IMR-90 (cell line): ENCODE measurements at regions not wholly inside any gene's neighbourhood (a gene's known extent, or its start where the extent isn't known, plus 50 kb on each side); places are given as distances from the start of the nearest gene placed in this dataset.
A peak's percentile ranks its signal among the peaks of the same experiment; 100 is the strongest.

Source experiments
- ATAC-seq: fragments of 200-7000 bp; cut with Tn5 transposase; 2 replicates; pipeline ENCODE4 v1.9.1; 2020; ENCODE audit warnings: low read depth, mild to moderate bottlenecking, moderate library complexity
- BruUV-seq: library from RNA; stranded (reverse); fragments of 400-500 nt; replicated peaks from 2 replicates; lab custom pipeline; 2021; lab: Mats Ljungman, UMichigan
- CTCF ChIA-PET: fragments of 300-600 bp; formaldehyde crosslinking; extraction: SDS; loops from one replicate; lab custom pipeline; 2021; ENCODE audit warnings: antibody characterized with exemption; lab: Yijun Ruan, JAX
- POLR2A ChIA-PET: fragments of 300-600 bp; sonication (Branson Sonifier 250); formaldehyde crosslinking; loops from one replicate; lab custom pipeline; 2022; ENCODE audit warnings: antibody characterized with exemption; ENCODE audit not compliant: unreplicated experiment; lab: Charles Lee
- DNase-seq: peaks from one replicate; pipeline ENCODE4 v3.0.0; 2013
- H2AFZ ChIP-seq: replicated peaks from 2 replicates; pipeline ENCODE3; 2013; ENCODE audit warnings: low read length, mild to moderate bottlenecking; ENCODE audit not compliant: poor library complexity
- H2AK5ac ChIP-seq: 2 replicates; pipeline ENCODE4 v1.6.1; 2013; ENCODE audit warnings: low read depth, low read length, inconsistent platforms
- H2AK9ac ChIP-seq: replicated peaks from 2 replicates; pipeline ENCODE3; 2013; ENCODE audit warnings: mild to moderate bottlenecking, low read depth, low read length, moderate library complexity; ENCODE audit not compliant: poor library complexity
- H2BK120ac ChIP-seq: 2 replicates; pipeline ENCODE4 v1.6.1; 2013; ENCODE audit warnings: low read depth, low read length, inconsistent platforms
- H2BK15ac ChIP-seq: 3 replicates; pipeline ENCODE4 v1.6.1; 2013; ENCODE audit warnings: low read depth, low read length, inconsistent platforms
- H2BK20ac ChIP-seq: 2 replicates; pipeline ENCODE4 v1.6.1; 2013; ENCODE audit warnings: low read depth, mild to moderate bottlenecking, inconsistent platforms, low read length, moderate library complexity
- H2BK5ac ChIP-seq: 2 replicates; pipeline ENCODE4 v1.6.1; 2013; ENCODE audit warnings: mild to moderate bottlenecking, low read depth, low read length, inconsistent platforms; ENCODE audit not compliant: poor library complexity, severe bottlenecking
- H3K14ac ChIP-seq: replicated peaks from 2 replicates; pipeline ENCODE4 v1.6.1; 2013; ENCODE audit warnings: low read depth, low read length, inconsistent platforms
- H3K18ac ChIP-seq: 2 replicates; pipeline ENCODE4 v1.6.1; 2013; ENCODE audit warnings: low read depth, low read length, control low read depth
- H3K23ac ChIP-seq: 2 replicates; pipeline ENCODE4 v1.6.1; 2013; ENCODE audit warnings: low read depth, low read length, inconsistent platforms
- H3K27ac ChIP-seq: 2 replicates; pipeline ENCODE4 v1.5.1; 2013; ENCODE audit warnings: mild to moderate bottlenecking, control low read depth, low read length; ENCODE audit not compliant: insufficient read depth
- H3K27me3 ChIP-seq: 2 replicates; pipeline ENCODE4 v1.6.1; 2013; ENCODE audit warnings: low read length; ENCODE audit not compliant: control insufficient read depth, insufficient read depth
- H3K36me3 ChIP-seq: 2 replicates; pipeline ENCODE4 v1.6.1; 2013; ENCODE audit warnings: low read length, mixed read lengths; ENCODE audit not compliant: control insufficient read depth, insufficient read depth
- H3K4ac ChIP-seq: 2 replicates; pipeline ENCODE4 v1.6.1; 2013; ENCODE audit warnings: low read depth, low read length, inconsistent platforms
- H3K4me1 ChIP-seq: 2 replicates; pipeline ENCODE4 v1.6.1; 2013; ENCODE audit warnings: low read length, mixed read lengths; ENCODE audit not compliant: control insufficient read depth, insufficient read depth
- H3K4me2 ChIP-seq: 2 replicates; pipeline ENCODE4 v1.6.1; 2013; ENCODE audit warnings: low read depth, mild to moderate bottlenecking, control low read depth, low read length, moderate library complexity
- H3K4me3 ChIP-seq: 2 replicates; pipeline ENCODE4 v1.5.1; 2013; ENCODE audit warnings: low read depth, mild to moderate bottlenecking, control low read depth, low read length, moderate library complexity; ENCODE audit not compliant: insufficient read depth
- H3K56ac ChIP-seq: 2 replicates; pipeline ENCODE4 v1.6.1; 2013; ENCODE audit warnings: low read length, inconsistent platforms; ENCODE audit not compliant: insufficient read depth; ENCODE audit errors: extremely low read depth
- H3K79me1 ChIP-seq, 2 experiments: 2 replicates each; pipeline ENCODE4 v1.6.1; 2013; ENCODE audit warnings: low read length in 2 of 2, inconsistent platforms in 1 of 2, low read depth in 1 of 2
- H3K9ac ChIP-seq: 2 replicates; pipeline ENCODE4 v1.6.1; 2013; ENCODE audit warnings: low read depth, low read length, control low read depth
- H3K9me1 ChIP-seq: 2 replicates; pipeline ENCODE4 v1.6.1; 2013; ENCODE audit warnings: low read length, inconsistent platforms; ENCODE audit not compliant: insufficient read depth
- H3K9me3 ChIP-seq: 2 replicates; pipeline ENCODE4 v1.6.1; 2013; ENCODE audit warnings: low read length; ENCODE audit not compliant: control insufficient read depth, insufficient read depth
- H4K20me1 ChIP-seq: 2 replicates; pipeline ENCODE4 v1.6.1; 2013; ENCODE audit warnings: low read length, inconsistent platforms; ENCODE audit not compliant: insufficient read depth
- H4K5ac ChIP-seq: 2 replicates; pipeline ENCODE4 v1.6.1; 2013; ENCODE audit warnings: mild to moderate bottlenecking, low read depth, low read length, control low read depth
- H4K8ac ChIP-seq, 2 experiments: 2 replicates each; pipeline ENCODE4 v1.6.1; 2013; ENCODE audit warnings: low read depth in 2 of 2, low read length in 2 of 2, control low read depth in 1 of 2, inconsistent platforms in 1 of 2
- H4K91ac ChIP-seq: 2 replicates; pipeline ENCODE4 v1.6.1; 2013; ENCODE audit warnings: low read depth, low read length, inconsistent platforms; ENCODE audit not compliant: insufficient read depth
- CEBPB ChIP-seq: IDR thresholded peaks from 2 replicates; pipeline ENCODE4 v1.6.1; 2012; ENCODE audit warnings: low read depth, low read length, improper control_type of control experiment
- RCOR1 ChIP-seq: IDR thresholded peaks from 2 replicates; pipeline ENCODE4 v1.6.1; 2012; ENCODE audit warnings: mild to moderate bottlenecking, low read length, improper control_type of control experiment; ENCODE audit not compliant: insufficient replicate concordance
- WGBS, 2 experiments: methylation state at CpG; one replicate each; pipeline versions ENCODE4 v1.1.5 to v1.1.7; 2013; ENCODE audit warnings: missing lambda C conversion rate in 2 of 2; ENCODE audit not compliant: insufficient read length in 1 of 2; ENCODE audit errors: extremely low coverage in 2 of 2; 5-methylcytosine and 5-hydroxymethylcytosine counted together
- dilution Hi-C: fragments of 300-500 bp; cut with HindIII; formaldehyde crosslinking; loops from one replicate; pipeline ENCODE4 v1.14.3; 2018; ENCODE audit warnings: low sequenced_read_pairs; ENCODE audit not compliant: unreplicated experiment
- in situ Hi-C: fragments of 300-500 bp; cut with MboI; formaldehyde crosslinking; loops from 3 replicates; pipeline ENCODE4 v1.14.3; 2019; ENCODE audit warnings: low sequenced_read_pairs, inconsistent platforms, mixed read lengths
- intact Hi-C: fragments of 100-400 bp; cut with micrococcal nuclease; formaldehyde crosslinking; loops from 2 replicates; pipeline ENCODE4 v1.10.0; 2022

DNA sequence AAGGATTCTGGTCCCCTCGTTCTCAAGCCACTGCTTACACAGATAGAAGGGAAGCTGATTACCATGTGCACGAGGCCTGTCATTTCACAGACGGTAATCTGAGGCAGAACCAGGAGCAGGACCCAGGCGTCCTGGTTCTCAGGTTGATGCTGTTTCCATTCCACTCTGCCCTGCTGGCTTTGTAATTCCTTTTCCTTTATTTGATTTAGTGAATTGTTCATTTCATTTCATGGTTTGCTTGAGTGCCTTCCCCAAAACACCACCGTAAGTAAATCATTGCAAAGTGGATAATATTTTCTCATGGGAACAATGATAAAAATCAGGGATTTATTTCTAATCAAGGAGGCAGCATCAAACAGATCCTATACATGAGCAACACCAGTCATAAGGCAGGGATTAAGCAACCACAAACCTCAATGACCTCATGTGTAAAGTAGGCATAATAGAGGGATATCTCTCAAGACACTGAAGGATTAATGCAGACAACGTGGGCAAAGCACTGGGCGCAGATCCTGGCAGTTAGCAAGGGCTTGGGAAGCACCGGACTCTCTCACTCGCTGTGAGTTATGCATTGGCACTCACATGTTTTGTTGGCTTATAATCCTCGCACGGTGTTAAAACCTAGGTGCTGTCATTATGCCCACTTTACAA is 229.5 kb upstream of the FOXQ1 start:
- Histone ChIP-seq H3K4me2 (peak overlapping the region; percentile 44), H3K9me1 (0 out of 2 replicates have a peak, but pooled peaks cover 4% of the 10 kb centered on the region), H2BK20ac (peak overlapping the region; percentile 81), H3K79me1 (no peaks in the 10 kb centered on the region), H2BK15ac (peak overlapping the region; percentile 77; the same call in 1 of the 3 replicates), H3K9ac (peak overlapping the region; percentile 12; the same call in 1 of the 2 replicates), H3K36me3 (no peaks in the 10 kb centered on the region), H4K8ac (peak overlapping the region; percentile 30 to 43; a peak in 1 of 4 replicates), H2BK120ac (peak overlapping the region; percentile 89), H3K4me3 (no peak overlapping the region), H2AK9ac (no peak overlapping the region), H2AFZ (peak overlapping the region; percentile 24), H4K91ac (peak overlapping the region; percentile 83), H3K4ac (peak overlapping the region; percentile 85), H3K9me3 (no peaks in the 10 kb centered on the region), H4K5ac (peak overlapping the region; percentile 52; the same call in 1 of the 2 replicates), H3K14ac (peak overlapping the region; percentile 61), H2AK5ac (peak overlapping the region; percentile 84), H3K18ac (peak overlapping the region; percentile 84; the same call in 1 of the 2 replicates), H4K20me1 (no peaks in the 10 kb centered on the region), H3K56ac (0 out of 2 replicates have a peak overlapping the region, but pooled peaks have one; percentile 16), H2BK5ac (no peak overlapping the region), H3K27me3 (peaks cover 3% of the 10 kb centered on the region; the same call in 1 of the 2 replicates), H3K27ac (peak overlapping the region; percentile 72; the same call in 1 of the 2 replicates), H3K23ac (peak overlapping the region; percentile 48; the same call in 1 of the 2 replicates), H3K4me1 (peaks cover 18% of the 10 kb centered on the region)
- intact Hi-C loops (no loop called here), dilution Hi-C loops (no loop called here), in situ Hi-C loops (no loop called here)
- DNase-seq (peak; percentile 73), ATAC-seq (peak; percentile 54; the same call in 1 of the 2 replicates)
- BruUV-seq = no TSS peak
- 80% methylated on average over 1 of the region's 11 CpGs; no CpG with 5 or more reads in 1 of the 2 experiments for WGBS, 2 experiments
- no peak for TF ChIP-seq RCOR1
- TF ChIP-seq CEBPB = peak; percentile 91
- ChIA-PET POLR2A (no interaction called here), CTCF (no interaction called here)
